ENCODE measurements at regions not wholly inside any gene's neighbourhood (a gene's known extent, or its start where the extent isn't known, plus 50 kb on each side); places are given as distances from the start of the nearest gene placed in this dataset.

DNA sequence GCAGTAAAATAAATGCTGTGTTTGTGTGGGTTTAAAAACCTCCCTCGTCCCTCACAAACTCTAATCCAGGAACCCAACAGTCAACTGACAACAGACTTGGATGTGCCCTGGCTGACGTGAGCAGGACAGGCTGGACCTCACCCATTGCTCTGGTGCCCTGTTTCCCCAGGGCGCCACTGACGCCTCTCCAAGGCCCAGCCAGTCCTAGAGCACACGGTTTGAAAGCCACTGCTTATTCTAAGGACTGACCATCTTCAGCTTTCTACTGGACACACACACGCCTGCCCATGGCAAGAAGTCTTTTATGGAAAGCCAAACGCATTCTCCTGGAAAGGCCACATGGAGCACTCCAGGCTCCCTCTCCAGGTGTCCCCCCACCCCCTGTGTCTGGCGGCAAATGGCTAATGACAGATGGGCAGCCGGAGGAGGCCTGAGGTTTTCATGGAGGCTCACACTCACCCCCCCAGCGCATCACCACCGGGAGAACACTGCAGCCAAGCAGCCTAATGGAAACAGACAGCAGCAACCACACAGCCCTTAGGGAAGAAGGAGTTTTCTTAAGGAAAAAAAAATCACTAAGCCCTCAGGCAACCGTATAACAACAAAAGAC lies 319.2 kb downstream of the SOX9 start:
- Mint-ChIP-seq H3K36me3 (no peaks in the 10 kb centered on the region), H3K27ac (no peak overlapping the region), H3K4me1 (no peaks in the 10 kb centered on the region), H3K27me3 (ENCODE audit: low read depth in 3 of 3) (peaks cover 0 to 10% (median 0%) of the 10 kb centered on the region in 3 donors), H3K9me3 (peaks cover 9 to 25% (median 20%) of the 10 kb centered on the region in 7 donors), H3K4me3 (no peak overlapping the region)
- Histone ChIP-seq H3K4me1 (ENCODE audit: control insufficient read depth in 1 of 2, insufficient read depth in 2 of 2, low read length in 2 of 2) (no peaks in the 10 kb centered on the region), H4K20me1 (ENCODE audit: insufficient read depth, low read length) (no peaks in the 10 kb centered on the region), H3K27me3 (ENCODE audit: control insufficient read depth in 2 of 2, insufficient read depth in 2 of 2, low read length in 2 of 2) (no peaks in the 10 kb centered on the region), H3K4me2 (replicated peaks; ENCODE audit: extremely low read depth, low read length, poor library complexity, severe bottlenecking) (no peak overlapping the region), H3K9me3 (replicated peaks in 1 of 2; ENCODE audit: control insufficient read depth in 1 of 2, insufficient read depth in 1 of 2, low read length in 2 of 2) (peaks cover 3 to 28% of the 10 kb centered on the region in 2 donors), H2AFZ (ENCODE audit: insufficient read depth, low read depth, low read length, poor library complexity, severe bottlenecking) (no peak overlapping the region), H3K36me3 (replicated peaks in 1 of 2; ENCODE audit: control insufficient read depth in 1 of 2, insufficient read depth in 2 of 2, low read length in 2 of 2) (no peaks in the 10 kb centered on the region), H3K9ac (ENCODE audit: insufficient read depth, low read length, poor library complexity, severe bottlenecking) (no peak overlapping the region), H3K79me2 (ENCODE audit: insufficient read depth, low read length) (no peaks in the 10 kb centered on the region), H3K4me3 (replicated peaks in 1 of 3; ENCODE audit: low read depth in 2 of 3, low read length in 3 of 3) (no peak overlapping the region), H3K27ac (ENCODE audit: low read depth in 1 of 2, low read length in 2 of 2) (no peak overlapping the region)
- intact Hi-C loops (cut with micrococcal nuclease) = no loop called here
- TF ChIP-seq, protein P1, sequence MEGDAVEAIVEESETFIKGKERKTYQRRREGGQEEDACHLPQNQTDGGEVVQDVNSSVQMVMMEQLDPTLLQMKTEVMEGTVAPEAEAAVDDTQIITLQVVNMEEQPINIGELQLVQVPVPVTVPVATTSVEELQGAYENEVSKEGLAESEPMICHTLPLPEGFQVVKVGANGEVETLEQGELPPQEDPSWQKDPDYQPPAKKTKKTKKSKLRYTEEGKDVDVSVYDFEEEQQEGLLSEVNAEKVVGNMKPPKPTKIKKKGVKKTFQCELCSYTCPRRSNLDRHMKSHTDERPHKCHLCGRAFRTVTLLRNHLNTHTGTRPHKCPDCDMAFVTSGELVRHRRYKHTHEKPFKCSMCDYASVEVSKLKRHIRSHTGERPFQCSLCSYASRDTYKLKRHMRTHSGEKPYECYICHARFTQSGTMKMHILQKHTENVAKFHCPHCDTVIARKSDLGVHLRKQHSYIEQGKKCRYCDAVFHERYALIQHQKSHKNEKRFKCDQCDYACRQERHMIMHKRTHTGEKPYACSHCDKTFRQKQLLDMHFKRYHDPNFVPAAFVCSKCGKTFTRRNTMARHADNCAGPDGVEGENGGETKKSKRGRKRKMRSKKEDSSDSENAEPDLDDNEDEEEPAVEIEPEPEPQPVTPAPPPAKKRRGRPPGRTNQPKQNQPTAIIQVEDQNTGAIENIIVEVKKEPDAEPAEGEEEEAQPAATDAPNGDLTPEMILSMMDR (IDR thresholded peaks at IDR 0.05) = no peak
- 93% methylated on average over 7 of the region's 12 CpGs for WGBS (ENCODE audit: insufficient coverage)
- no peak for DNase-seq

DNA sequence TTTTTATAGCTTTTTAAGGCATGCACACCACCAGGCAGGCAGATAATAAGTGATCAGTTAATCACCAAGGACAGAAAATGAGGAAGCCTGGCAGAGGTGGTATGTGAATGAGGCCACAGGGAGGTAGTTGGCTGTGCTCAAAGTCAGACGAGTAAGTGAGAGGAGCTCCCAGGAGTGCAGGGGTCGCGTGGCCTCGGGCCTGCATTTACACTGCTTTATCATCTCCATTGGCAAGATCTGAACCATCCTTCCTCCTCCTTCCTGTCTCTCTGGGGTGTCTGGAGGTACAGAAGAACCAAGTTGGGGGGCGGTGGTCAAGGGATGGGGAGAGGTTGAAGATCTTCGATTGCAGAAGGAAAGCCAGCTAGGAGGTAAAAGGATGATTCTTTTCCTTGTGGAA lies 320.1 kb downstream of the SOX9 start:
- H3K4me1 ChIP-seq (ENCODE audit: control insufficient read depth in 1 of 2, insufficient read depth in 2 of 2, low read length in 2 of 2) = no peaks in the 10 kb centered on the region
- Mint-ChIP-seq H3K9me3 (peaks cover 9 to 28% (median 20%) of the 10 kb centered on the region in 7 donors), H3K27ac (no peak overlapping the region), H3K4me3 (no peak overlapping the region), H3K4me1 (no peaks in the 10 kb centered on the region), H3K36me3 (no peaks in the 10 kb centered on the region), H3K27me3 (ENCODE audit: low read depth in 3 of 3) (peaks cover 0 to 6% (median 0%) of the 10 kb centered on the region in 3 donors)
- H2AFZ ChIP-seq (ENCODE audit: insufficient read depth, low read depth, low read length, poor library complexity, severe bottlenecking) = no peak overlapping the region
- H3K36me3 ChIP-seq (replicated peaks in 1 of 2; ENCODE audit: control insufficient read depth in 1 of 2, insufficient read depth in 2 of 2, low read length in 2 of 2) = no peaks in the 10 kb centered on the region
- H3K4me3 ChIP-seq (replicated peaks in 1 of 3; ENCODE audit: low read depth in 2 of 3, low read length in 3 of 3) = no peak overlapping the region
- no peak overlapping the region for H3K27ac ChIP-seq (ENCODE audit: low read depth in 1 of 2, low read length in 2 of 2)
- 70% methylated on average over 2 of the region's 6 CpGs for WGBS (ENCODE audit: insufficient coverage)
- H3K4me2 ChIP-seq (replicated peaks; ENCODE audit: extremely low read depth, low read length, poor library complexity, severe bottlenecking) = no peak overlapping the region
- H3K9ac ChIP-seq (ENCODE audit: insufficient read depth, low read length, poor library complexity, severe bottlenecking) = no peak overlapping the region
- TF ChIP-seq, protein P1 (IDR thresholded peaks at IDR 0.05) = no peak
- H3K9me3 ChIP-seq (replicated peaks in 1 of 2; ENCODE audit: control insufficient read depth in 1 of 2, insufficient read depth in 1 of 2, low read length in 2 of 2) = peaks cover 3 to 33% of the 10 kb centered on the region in 2 donors
- no peaks in the 10 kb centered on the region for H3K79me2 ChIP-seq (ENCODE audit: insufficient read depth, low read length)
- no peak for DNase-seq
- H3K27me3 ChIP-seq (ENCODE audit: control insufficient read depth in 2 of 2, insufficient read depth in 2 of 2, low read length in 2 of 2) = no peaks in the 10 kb centered on the region
- intact Hi-C loops (cut with micrococcal nuclease) = no loop called here
- H4K20me1 ChIP-seq (ENCODE audit: insufficient read depth, low read length) = no peaks in the 10 kb centered on the region
